Brain pericyte (primary cell): ENCODE measurements at regions not wholly inside any gene's neighbourhood (a gene's known extent, or its start where the extent isn't known, plus 50 kb on each side); places are given as distances from the start of the nearest gene placed in this dataset.
"Not testable (repeated sequence)": the region's sequence is repeated elsewhere in the genome, so short reads cannot be mapped to it uniquely, and the experiment has no call there.

Experiments used
- DNase-seq: peaks from one replicate; pipeline ENCODE4 v3.0.0-alpha.2; 2012; ENCODE audit warnings: low read depth, low spot score

GRCh38 chr21:15472108-15473040 lies 257.4 kb upstream of the USP25 start:
- DNase-seq = no peak

- DNase-seq = not testable (repeated sequence)
Measured at GRCh38 chr21:15477773-15478172, 252.0 kb upstream of the USP25 start.

GRCh38 chr21:15480160-15480559 lies 249.6 kb upstream of the USP25 start:
- no peak for DNase-seq

GRCh38 chr21:15483138-15483780 lies 246.5 kb upstream of the USP25 start:
- peak; percentile 66 for DNase-seq

GRCh38 chr21:15486460-15487195 lies 243.2 kb upstream of the USP25 start:
- DNase-seq = no peak

GRCh38 chr21:15487196-15487550 lies 242.6 kb upstream of the USP25 start:
- no peak for DNase-seq

- DNase-seq = no peak
Measured at GRCh38 chr21:15491100-15491499, 238.7 kb upstream of the USP25 start.

GRCh38 chr21:15493646-15494045 lies 236.1 kb upstream of the USP25 start:
- no peak for DNase-seq

- no peak for DNase-seq
Measured at GRCh38 chr21:15494481-15494880, 235.3 kb upstream of the USP25 start.

- DNase-seq = no peak
Measured at GRCh38 chr21:15495965-15496364, 233.8 kb upstream of the USP25 start.

GRCh38 chr21:15496911-15497310 lies 232.9 kb upstream of the USP25 start:
- DNase-seq = no peak

GRCh38 chr21:15498455-15498854 lies 231.3 kb upstream of the USP25 start:
- DNase-seq = no peak

GRCh38 chr21:15506086-15506485 lies 223.7 kb upstream of the USP25 start:
- no peak for DNase-seq

- DNase-seq = no peak
Measured at GRCh38 chr21:15508554-15508953, 221.2 kb upstream of the USP25 start.

- DNase-seq = no peak
Measured at GRCh38 chr21:15514073-15514946, 215.5 kb upstream of the USP25 start.

- DNase-seq = no peak
Measured at GRCh38 chr21:15515908-15516307, 213.9 kb upstream of the USP25 start.

- DNase-seq = no peak
Measured at GRCh38 chr21:15517394-15517793, 212.4 kb upstream of the USP25 start.

GRCh38 chr21:15520811-15521643 lies 208.8 kb upstream of the USP25 start:
- no peak for DNase-seq

- no peak for DNase-seq
Measured at GRCh38 chr21:15521644-15522001, 208.2 kb upstream of the USP25 start.

- DNase-seq = no peak
Measured at GRCh38 chr21:15522148-15522547, 207.6 kb upstream of the USP25 start.

- no peak for DNase-seq
Measured at GRCh38 chr21:15524855-15525254, 204.9 kb upstream of the USP25 start.
